DMS153 treated with DMSO at 0.1 percent for 48 hours (cell line): ENCODE measurements at regions not wholly inside any gene's neighbourhood (a gene's known extent, or its start where the extent isn't known, plus 50 kb on each side); places are given as distances from the start of the nearest gene placed in this dataset.
"Not testable (repeated sequence)": the region's sequence is repeated elsewhere in the genome, so short reads cannot be mapped to it uniquely, and the experiment has no call there.

ENCODE experiments used
- DNase-seq: peaks from one replicate; lab custom pipeline; 2025; ENCODE audit not compliant: unreplicated experiment; lab: John Stamatoyannopoulos, UW

DNA sequence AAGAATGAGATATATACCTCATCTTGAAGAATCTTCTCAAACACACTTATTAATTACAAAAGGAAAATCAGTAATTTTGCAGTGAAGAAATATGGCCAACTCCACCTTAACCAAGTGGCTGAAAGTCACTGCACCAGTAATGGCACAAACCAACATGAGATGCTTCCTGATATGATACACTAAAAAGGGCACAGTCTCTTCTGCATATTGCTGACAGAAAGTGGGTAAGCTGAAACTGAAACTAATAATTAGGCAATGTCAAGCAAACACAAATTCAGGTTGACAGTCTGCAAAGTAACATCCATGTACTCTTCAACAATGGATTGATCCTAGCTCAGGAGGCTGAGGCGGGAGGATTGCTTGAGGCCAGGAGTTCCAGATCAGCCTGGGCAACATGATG is 56.1 kb downstream of the ZNF22 start:
- not testable (repeated sequence) for DNase-seq

DNA sequence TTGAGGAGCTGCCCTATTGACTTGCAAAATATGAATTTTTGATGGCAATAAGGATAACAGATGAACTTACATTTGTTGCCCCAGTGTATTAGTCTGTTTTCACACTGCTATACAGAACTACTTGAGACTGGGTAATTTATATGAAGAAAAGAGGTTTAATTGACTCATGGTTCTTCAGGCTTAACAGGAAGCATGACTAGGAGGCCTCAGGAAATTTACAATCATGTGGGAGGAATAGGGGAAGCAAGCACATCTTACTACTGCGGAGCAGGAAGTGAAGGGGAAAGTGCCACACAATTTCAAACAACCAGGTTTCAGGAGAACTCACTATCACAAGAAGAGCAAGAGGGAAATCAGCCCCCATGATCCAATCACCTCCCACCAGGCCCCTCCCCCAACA is 57.9 kb downstream of the ZNF22 start:
- DNase-seq = no peak

DNA sequence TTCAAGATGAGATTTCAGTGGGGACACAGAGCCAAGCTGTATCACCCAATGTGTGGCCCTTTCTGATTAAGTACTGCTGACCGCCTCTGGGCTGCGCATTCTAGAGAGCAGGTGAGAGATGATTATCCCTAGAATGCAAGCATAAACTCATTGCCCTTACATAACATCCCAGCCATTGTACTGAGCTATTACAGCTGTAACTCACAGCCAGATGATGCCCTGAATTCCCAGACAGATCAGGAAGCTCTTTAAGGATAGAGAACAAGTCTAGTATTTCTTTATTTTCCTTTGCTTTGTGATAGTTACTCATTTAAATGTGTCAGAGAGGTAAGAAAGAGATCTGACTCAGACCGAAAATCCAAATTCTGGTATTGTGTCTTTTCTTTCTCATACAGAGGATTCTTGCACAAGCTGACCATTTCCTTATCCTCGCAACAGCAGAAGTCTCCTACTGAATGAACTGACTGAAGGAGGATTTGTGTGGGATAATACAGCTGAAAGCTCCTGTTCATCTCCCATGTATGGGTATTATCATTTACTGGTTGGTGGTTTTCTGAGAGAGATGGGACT is 58.4 kb downstream of the ZNF22 start:
- no peak for DNase-seq

DNA sequence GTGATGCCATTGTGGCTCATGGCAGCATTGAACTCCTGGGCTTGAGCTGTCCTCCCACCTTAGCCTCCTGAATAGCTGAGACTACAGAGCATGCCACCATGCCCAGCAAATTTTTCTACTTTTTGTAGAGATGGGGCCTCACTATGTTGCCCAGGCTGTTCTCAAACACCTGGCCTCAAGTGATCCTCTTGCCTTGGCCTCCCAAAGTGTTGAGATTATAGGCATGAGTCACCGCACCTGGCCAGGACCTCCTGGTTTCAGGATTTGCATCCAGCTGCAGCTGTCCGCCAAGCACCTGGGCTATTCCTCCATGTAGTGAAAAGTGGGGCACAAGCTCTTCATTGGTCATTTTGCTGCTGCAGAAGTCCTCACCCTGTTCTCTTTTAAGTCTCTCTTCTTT is 58.9 kb downstream of the ZNF22 start:
- no peak for DNase-seq

DNA sequence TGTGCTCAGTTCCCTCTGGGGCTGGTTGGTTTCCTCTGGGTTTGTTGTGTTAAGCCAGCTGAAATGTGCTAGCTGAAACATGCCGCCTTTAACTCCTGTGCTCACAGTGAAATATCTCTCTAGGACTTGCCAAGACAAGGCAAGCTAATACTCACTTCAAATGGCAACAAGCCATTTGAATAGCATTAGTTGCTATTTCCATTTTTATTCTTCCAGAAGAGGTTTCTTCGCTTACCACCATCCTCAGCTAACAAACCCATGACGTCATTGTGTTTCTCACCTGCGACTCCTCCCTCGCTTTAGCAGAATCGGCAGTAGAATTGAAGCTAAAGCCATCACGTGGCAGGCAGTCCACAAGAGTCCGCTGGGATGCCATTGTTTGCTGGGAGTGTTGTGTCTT is 61.3 kb downstream of the ZNF22 start:
- DNase-seq = no peak

DNA sequence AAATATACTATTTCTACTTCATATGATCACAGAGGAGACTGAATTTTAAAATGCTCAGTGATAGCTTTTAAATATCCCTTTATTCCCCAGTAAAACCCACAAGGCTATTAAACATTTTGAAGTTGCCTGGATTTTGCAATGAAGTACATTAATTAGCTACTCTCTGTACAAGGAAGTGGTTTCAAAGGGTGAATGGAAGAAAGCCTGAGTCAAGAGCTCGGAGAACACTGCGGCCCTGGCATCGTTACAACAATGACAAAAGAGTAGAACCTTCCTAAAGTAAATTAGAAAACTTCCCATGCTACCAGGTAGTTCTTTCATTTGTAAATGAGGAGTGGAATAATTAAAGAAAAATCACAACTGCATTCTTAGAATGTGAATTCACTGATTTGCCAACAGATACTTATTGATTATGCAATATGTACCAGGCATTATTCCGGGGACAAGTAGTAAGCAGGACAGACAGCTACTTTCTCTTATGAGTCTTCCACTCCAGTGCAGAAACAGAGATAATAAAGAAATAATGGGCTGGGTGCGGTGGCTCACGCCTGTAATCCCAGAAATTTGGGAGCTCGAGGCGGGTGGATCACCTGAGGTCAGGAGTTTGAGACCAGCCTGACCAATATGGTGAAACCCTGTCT is 63.0 kb downstream of the ZNF22 start:
- no peak for DNase-seq

DNA sequence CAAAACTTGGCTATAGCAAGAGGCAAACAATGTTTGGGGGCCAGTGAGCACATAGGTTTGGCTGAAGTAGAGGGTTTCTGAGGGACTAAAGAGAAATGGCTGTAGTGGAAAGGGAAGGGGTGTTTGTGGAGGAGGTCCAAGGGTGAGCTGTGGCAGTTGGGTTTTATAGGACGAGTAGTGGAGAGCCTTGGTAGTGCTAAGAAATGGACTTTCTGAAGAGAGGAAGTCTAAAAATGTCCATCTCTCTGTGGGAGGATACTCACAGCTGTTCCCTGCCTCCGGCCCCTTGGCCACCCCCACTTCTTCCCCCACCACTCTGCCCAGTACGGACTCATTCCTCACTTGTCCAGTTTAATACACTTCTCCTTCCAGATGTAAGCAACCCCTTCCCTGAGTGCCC is 64.3 kb downstream of the ZNF22 start:
- no peak for DNase-seq

DNA sequence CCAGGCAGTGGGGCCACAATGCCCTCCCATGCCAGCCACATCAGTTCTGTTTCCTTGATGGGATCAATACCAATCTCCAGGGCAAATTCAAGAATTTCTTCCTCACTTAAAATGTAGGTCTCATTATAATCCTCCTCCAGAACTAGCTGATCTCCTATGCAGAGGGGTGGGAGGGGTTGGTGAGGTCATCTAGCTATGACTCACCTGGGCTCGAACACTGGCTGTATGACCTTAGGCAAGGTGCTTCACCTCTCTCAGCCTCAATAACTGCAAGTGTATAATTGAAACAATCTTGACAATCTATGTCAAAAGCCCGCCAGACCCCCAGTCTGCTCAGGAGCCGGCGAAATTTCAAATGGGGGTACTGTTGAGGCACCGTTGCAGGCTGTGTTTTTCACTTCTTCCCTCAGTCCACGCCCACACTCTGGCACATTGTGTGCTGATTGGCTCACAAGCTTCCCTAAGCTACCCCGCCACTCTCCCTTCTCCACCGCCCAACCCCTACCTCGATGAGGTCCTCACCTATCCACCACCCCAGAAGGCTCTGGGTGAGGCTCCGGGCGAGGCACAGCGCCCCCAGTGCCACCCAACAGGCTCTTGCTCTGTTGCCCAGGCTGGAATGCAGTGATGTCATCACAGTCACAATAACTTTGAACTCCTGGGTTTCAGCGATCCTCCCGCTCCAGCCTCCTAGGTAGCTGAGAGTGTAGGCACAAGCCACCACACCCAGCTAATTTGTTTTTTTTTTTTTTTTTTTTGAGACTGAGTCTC is 70.5 kb downstream of the ZNF22 start:
- DNase-seq = no peak

DNA sequence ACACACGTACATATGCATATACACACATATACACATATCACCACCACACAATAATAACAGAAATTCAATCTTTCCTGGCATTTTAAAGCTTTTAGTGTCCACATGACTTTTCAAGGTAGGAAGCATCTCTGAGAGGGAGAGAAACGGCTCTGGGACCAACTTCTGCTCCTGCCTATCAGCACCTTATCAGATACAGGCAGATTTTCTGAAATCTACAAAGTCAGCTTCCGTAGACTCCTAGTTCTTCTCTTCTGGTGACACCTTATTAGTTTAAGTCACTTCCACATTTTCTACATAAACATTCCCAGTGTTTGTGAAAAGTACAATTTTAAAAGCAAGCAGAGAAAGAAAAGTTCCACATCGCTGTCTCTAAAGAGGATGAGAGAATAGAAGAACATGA is 74.5 kb downstream of the ZNF22 start:
- no peak for DNase-seq

DNA sequence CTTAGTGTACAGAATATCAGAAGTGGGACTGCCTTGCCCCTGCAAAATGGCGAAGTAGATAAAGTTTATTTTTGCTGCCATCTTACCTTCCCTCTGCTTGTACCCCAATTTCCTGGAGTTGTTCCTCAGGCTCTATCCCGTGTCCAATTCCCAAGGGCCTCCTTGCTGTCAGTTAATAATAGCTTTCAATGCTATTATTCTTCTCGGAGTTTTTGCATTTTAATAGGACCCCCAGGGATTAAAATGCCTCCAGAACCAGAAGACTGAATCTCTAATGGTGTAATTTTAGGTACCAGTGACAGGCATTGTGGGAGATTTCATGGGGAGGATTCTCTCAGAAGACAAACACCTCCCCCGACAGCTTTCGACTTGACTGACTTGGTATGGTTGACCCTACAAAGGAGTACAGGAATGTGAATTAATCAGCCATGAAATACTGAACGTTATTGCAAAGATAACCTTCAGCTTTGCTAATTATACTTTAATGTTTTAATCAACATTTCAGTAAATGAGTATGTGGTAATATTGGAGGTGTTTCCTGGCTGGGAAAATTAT is 75.2 kb downstream of the ZNF22 start:
- no peak for DNase-seq

DNA sequence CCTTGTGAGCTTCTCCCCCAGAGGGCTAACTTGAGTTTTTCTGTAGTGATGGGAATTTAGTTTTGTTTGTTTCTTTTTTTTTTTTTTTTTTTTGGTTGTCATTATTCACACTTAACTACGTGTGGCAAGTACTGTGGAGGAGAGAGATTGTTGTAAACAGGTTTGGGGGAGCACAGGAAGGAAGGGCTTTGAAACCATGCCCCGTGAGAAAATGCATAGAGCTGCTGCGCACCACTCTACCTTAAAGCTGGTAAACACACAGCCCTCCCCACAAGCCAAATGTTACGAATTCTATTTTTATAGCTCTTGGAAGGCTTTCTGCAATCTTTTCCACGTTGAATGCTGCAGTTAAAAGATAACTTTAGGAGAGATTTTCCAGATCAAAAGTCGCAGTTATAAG is 76.2 kb downstream of the ZNF22 start:
- DNase-seq = no peak

DNA sequence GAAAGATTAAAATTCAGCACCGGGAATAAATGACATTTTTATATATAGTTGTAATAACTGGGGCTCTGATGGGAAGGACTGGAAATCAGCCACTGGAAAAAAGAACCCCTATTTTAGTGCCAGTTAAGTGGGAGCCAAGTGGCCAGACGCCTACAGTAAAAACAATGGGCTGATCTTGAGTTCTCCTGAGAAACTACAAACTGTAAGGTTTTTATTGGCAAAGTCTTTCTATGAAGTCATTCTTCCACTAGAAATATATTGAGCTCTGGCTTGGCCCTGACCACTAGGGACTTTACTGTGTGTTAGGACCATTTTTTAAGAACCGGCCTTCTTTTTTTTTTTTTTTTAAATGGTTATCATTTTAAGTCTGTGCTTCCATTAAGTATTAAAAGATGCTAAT is 79.6 kb downstream of the ZNF22 start:
- no peak for DNase-seq

DNA sequence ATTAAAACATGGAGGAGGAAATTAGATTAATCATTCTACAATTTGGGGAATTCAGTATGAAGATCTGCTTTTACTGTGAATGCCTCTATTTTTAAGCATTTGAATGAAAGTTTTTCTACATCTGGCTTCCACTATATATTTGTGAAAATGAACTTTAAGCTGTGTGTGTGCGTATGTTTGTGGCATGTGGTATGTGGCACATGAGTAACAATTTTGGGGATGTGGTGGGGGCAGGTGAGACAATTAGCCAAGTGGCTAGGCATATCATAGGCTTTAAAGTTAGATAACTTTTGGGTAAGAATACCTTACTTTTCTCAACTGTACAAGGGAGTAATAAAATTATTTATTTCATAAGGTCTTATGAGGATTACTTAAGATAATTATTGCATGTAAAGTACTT is 81.5 kb downstream of the ZNF22 start:
- no peak for DNase-seq

DNA sequence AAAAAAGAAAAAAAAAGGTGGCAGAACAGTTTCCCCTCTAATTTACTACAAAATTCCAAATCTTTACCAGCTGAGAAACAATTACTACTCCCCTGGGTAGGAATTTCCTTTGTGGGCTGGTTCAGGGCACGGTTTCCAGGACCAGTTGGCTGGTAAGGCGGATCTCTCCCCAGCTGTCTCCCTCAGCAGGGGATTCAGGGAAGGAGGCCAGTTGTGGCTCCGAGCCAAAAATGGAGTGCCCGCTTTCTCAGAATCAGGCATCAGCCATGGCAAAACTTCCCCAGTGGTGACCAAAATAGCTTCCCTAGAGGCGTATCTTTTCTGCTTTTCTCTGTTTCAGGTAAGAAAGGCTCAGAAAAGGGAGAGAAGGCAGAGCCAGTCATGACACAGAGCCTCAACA is 91.2 kb downstream of the ZNF22 start:
- DNase-seq = no peak

DNA sequence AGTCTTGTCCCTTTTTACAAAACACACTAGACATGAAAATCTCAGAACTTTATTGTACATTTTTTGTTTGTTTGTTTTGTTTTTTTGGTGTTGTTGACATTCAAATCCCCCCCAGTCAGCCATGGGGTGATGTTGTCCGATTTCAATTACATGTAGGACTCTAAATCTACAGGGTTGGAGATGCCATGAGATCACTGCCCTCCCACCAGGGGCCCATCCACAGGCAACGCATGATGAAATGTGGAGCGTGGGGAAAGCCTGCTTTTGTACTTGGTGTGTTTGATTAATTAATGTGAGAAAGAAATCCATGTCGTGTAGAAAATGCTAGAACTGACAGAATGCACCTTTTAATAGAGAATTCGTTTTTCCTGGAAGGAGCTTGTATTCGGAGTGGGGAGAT is 93.2 kb downstream of the ZNF22 start:
- DNase-seq = no peak

DNA sequence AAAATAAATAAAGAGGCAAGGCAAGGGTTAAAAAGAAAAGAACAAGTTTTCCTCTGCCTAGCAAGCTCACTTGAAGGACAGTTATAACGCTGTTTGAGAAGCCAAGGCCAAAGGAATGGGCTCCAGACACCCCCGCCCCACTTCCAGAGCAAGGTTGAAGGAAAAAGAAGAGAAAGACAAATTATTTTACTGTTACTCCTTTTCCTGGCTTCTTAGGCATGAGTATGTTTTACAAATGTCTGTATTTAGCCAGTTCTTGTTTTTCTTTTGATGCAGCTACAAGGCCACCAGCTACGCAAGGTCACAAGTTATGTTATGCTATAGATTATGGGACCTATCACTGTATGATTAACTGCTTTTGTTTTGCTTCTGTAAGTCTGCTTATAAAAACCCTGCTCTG is 94.6 kb downstream of the ZNF22 start:
- no peak for DNase-seq

DNA sequence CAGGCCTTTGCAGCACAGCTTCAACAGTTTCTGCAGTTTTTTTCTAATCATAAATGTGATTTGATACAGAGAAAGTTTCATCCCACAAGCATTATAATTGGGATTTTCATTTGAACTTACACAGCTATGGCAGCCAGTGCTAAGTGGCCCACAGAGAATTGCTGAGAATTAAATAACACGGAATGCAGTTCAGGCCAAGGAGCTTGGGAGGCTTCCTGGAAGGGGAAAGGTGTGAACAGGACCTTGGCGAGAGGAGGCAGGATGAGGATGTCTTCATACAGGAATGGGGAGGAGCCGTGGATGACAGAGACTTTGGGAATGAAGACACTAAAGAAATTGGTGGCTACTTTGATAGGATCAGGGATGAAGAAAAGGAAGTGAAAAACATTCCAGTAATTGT is 95.3 kb downstream of the ZNF22 start:
- no peak for DNase-seq

DNA sequence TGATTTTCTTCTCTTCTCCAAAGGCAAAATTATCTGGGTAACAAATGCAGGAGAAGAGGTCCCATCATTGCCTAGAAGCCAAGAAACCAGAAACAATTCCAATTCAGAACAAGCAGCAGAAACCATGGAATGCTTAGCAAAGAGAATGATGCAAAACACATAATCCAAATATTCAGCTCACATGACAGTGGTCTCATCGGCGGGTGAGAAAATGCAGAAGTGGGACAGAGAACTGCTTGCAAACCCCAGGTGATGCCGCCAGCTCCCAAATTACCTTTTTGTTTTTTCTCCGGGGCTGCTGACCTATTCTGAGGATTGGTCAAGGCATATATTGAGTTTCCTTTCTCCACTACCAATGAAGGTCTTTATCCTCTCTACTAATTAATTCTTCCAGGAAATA is 99.7 kb downstream of the ZNF22 start:
- DNase-seq = no peak

DNA sequence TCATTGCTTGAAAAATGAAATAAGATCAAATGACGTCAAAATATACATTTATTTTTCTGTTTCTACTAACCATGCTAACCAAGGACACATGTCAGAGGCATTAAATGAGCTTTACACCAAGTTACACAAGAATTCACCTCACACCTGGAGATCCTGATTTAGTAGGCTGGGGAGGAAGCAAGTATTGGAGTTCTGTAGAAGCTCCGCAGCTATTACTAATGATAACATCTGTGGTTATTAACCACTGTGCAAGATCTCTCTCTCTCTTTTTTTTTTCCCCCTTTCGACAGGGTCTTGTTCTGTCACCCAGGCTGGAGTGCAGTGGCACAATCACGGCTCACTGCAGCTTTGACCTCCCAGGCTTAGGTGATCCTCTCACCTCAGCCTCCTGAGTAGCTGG is 104.0 kb downstream of the ZNF22 start:
- DNase-seq = no peak

DNA sequence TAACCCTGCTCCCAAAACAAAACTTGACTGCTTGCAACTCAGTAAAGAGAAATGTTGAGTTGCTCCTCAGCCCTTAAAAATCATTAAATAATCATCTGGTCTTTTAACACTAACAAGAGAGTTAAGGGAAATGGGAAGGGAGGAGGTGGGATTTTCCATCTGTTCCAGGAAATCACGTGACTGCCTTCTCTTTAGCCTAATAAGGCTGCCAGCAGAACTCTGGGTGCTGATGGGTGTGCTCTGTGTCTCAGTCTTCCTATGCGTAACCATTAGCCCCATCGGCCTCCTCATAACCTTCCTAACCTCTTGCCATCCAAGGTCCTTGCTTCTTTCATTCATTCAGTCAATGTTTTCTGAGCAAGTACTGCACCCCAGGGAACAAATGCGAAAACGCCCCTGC is 104.6 kb downstream of the ZNF22 start:
- DNase-seq = not testable (repeated sequence)

DNA sequence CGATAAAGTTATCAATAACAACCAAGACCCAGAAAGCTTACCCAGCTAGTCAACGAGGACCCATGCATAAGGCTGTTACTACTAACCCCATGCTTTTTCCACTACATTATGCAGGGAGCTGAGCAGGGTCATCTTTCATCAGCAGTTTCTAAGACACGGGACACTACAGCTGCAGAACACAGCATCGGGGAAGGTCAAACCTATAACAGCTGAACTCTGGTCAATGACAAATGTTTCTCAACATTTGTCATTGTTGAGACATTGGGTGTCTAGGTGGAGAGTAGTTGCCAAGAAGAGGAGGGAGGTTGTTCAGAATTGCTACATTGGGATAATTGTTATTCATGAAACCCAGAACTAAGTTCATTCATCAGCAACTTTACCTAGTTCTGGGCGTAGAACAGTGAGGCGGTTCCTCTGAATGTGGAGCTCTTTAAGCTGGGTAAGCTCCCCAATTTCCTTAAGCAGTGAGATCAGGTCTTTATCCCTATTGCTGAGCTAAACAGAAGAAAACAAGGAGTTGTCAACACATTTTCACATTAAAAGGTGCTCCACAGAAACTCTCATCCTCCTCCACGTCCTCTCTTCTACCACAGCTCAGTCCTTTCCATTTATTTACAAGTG is 105.6 kb downstream of the ZNF22 start:
- no peak for DNase-seq

DNA sequence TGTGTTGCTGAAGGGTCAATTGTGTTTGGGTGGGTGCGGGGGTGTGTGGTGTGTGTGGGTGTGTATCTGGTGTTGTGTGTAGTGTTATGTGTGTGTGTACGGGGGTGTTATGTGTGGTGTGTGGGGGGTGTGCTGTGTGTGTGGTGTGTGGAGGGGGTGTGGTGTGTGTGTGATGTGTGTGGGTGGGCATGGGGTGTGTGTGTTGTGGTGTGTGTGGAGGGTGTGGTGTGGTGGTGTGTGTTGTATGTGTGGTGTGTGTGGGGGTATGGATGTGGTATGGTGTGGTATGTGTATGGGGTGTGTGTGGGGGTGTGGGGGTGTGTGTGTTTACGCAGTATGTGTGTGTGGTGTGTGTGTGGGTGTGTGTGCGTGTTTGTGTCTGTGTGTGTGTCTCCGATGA is 110.8 kb downstream of the ZNF22 start:
- no peak for DNase-seq
